ENCODE measurements at regions not wholly inside any gene's neighbourhood (a gene's known extent, or its start where the extent isn't known, plus 50 kb on each side); places are given as distances from the start of the nearest gene placed in this dataset.
A peak's percentile ranks its signal among the peaks of the same experiment; 100 is the strongest.

DNA sequence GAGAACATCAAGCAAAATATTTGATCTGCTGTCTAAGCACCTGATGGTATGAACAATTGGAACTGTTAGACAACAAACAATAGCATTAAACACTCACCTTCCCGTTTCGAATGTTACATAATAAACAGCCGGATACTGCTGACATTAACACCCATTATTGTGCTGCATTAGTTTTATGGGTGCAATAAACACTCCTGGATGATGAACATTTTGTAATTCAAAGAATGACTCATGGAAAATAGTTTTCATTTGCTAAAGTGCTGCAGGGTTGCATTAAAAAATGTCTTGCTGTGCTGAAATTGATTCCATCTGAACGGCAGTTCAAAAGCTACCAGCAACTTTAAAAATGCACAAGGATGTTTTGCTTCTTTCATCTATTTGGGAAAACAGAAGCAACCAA lies 100.8 kb upstream of the SORBS2 start:
- H3K4me3 ChIP-seq (ENCODE audit: low read length): no peak overlapping the region
- TF ChIP-seq, protein P1, sequence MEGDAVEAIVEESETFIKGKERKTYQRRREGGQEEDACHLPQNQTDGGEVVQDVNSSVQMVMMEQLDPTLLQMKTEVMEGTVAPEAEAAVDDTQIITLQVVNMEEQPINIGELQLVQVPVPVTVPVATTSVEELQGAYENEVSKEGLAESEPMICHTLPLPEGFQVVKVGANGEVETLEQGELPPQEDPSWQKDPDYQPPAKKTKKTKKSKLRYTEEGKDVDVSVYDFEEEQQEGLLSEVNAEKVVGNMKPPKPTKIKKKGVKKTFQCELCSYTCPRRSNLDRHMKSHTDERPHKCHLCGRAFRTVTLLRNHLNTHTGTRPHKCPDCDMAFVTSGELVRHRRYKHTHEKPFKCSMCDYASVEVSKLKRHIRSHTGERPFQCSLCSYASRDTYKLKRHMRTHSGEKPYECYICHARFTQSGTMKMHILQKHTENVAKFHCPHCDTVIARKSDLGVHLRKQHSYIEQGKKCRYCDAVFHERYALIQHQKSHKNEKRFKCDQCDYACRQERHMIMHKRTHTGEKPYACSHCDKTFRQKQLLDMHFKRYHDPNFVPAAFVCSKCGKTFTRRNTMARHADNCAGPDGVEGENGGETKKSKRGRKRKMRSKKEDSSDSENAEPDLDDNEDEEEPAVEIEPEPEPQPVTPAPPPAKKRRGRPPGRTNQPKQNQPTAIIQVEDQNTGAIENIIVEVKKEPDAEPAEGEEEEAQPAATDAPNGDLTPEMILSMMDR (IDR thresholded peaks at IDR 0.05; ENCODE audit: insufficient read depth, low read depth, low read length, missing control alignments): no peak
- peak; percentile 75 for DNase-seq (ENCODE audit: low read depth)

- TF ChIP-seq, protein P1 (IDR thresholded peaks at IDR 0.05; ENCODE audit: insufficient read depth, low read depth, low read length, missing control alignments): no peak
- no peak for DNase-seq (ENCODE audit: low read depth)
- H3K4me3 ChIP-seq (ENCODE audit: low read length): no peak overlapping the region
These were observed 102.7 kb upstream of the SORBS2 start for GRCh38 chr4:185914583-185915199.

GRCh38 chr4:185915271-185915670 lies 103.3 kb upstream of the SORBS2 start:
- TF ChIP-seq, protein P1 (IDR thresholded peaks at IDR 0.05; ENCODE audit: insufficient read depth, low read depth, low read length, missing control alignments): no peak
- DNase-seq (ENCODE audit: low read depth): no peak
- no peak overlapping the region for H3K4me3 ChIP-seq (ENCODE audit: low read length)

GRCh38 chr4:185915817-185916216 lies 103.8 kb upstream of the SORBS2 start:
- TF ChIP-seq, protein P1 (IDR thresholded peaks at IDR 0.05; ENCODE audit: insufficient read depth, low read depth, low read length, missing control alignments): no peak
- DNase-seq (ENCODE audit: low read depth): no peak
- H3K4me3 ChIP-seq (ENCODE audit: low read length): no peak overlapping the region

GRCh38 chr4:185916231-185916630 lies 104.2 kb upstream of the SORBS2 start:
- no peak for DNase-seq (ENCODE audit: low read depth)
- TF ChIP-seq, protein P1 (IDR thresholded peaks at IDR 0.05; ENCODE audit: insufficient read depth, low read depth, low read length, missing control alignments): no peak
- H3K4me3 ChIP-seq (ENCODE audit: low read length): no peak overlapping the region

- no peak overlapping the region for H3K4me3 ChIP-seq (ENCODE audit: low read length)
- TF ChIP-seq, protein P1 (IDR thresholded peaks at IDR 0.05; ENCODE audit: insufficient read depth, low read depth, low read length, missing control alignments): no peak
- no peak for DNase-seq (ENCODE audit: low read depth)
These were observed 104.7 kb upstream of the SORBS2 start for GRCh38 chr4:185916683-185917082.

DNA sequence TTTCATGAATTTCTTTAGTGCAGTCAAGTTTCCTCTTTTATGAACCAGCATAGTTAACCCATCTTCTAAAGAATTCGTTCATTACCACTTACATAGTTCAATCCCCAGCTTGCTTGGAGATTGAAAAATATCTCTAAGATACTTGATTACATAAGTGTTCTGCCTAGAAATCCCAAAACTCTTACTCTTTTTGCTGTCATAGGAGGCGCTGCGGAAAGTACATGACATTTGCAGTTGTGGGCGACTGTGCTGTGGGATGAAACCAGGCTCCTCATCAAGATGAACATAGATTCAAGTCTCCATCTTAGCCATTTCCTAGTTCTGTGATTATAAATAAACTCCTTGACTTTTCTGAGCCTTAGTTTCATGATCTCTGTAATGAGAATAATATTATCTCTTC lies 107.1 kb upstream of the SORBS2 start:
- DNase-seq (ENCODE audit: low read depth): no peak
- no peak overlapping the region for H3K4me3 ChIP-seq (ENCODE audit: low read length)
- TF ChIP-seq, protein P1 (IDR thresholded peaks at IDR 0.05; ENCODE audit: insufficient read depth, low read depth, low read length, missing control alignments): no peak
